ENCODE measurements at regions not wholly inside any gene's neighbourhood (a gene's known extent, or its start where the extent isn't known, plus 50 kb on each side); places are given as distances from the start of the nearest gene placed in this dataset.

GRCh38 chr14:34257505-34257904, 204.5 kb downstream of the SPTSSA start:
- Histone ChIP-seq H3K27me3 (no peaks in the 10 kb centered on the region), H3K4me1 (no peaks in the 10 kb centered on the region), H3K36me3 (no peaks in the 10 kb centered on the region), H3K4me3 (no peak overlapping the region), H3K27ac (no peak overlapping the region), H3K9me3 (no peaks in the 10 kb centered on the region)
- DNase-seq, result no peak
- TF ChIP-seq POLR2A (IDR thresholded peaks at IDR 0.05) (no peak), CTCF (IDR thresholded peaks at IDR 0.05) (no peak)

GRCh38 chr14:34256223-34256622, 205.8 kb downstream of the SPTSSA start:
- Histone ChIP-seq H3K27ac (no peak overlapping the region), H3K4me1 (no peaks in the 10 kb centered on the region), H3K36me3 (no peaks in the 10 kb centered on the region), H3K27me3 (no peaks in the 10 kb centered on the region), H3K9me3 (no peaks in the 10 kb centered on the region), H3K4me3 (no peak overlapping the region)
- DNase-seq, result no peak
- TF ChIP-seq POLR2A (IDR thresholded peaks at IDR 0.05), result no peak
- no peak for TF ChIP-seq CTCF (IDR thresholded peaks at IDR 0.05)

DNA sequence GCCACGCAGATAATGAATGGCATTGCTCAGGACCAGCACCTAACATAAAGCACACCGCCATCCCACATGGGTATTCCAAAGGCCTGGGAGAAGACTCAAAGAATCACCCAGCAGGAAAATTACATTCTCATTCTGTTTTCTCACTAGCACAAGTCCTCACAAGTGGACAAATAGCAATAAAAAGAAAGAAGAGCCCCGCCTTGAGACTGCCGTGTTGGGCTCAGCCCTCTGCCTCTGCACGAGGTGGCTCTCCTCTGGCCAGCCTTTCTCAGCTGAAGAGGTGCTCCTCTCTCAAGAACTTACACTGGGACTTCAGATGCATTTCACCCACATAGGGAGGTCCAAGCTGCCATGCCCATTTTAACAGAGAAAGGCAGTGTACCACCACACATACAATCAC, 207.5 kb downstream of the SPTSSA start:
- Histone ChIP-seq H3K4me3 (no peak overlapping the region), H3K36me3 (no peaks in the 10 kb centered on the region), H3K27ac (no peak overlapping the region), H3K27me3 (no peaks in the 10 kb centered on the region), H3K9me3 (no peaks in the 10 kb centered on the region), H3K4me1 (no peaks in the 10 kb centered on the region)
- no peak for DNase-seq
- TF ChIP-seq CTCF (IDR thresholded peaks at IDR 0.05) (no peak), POLR2A (IDR thresholded peaks at IDR 0.05) (no peak)

DNA sequence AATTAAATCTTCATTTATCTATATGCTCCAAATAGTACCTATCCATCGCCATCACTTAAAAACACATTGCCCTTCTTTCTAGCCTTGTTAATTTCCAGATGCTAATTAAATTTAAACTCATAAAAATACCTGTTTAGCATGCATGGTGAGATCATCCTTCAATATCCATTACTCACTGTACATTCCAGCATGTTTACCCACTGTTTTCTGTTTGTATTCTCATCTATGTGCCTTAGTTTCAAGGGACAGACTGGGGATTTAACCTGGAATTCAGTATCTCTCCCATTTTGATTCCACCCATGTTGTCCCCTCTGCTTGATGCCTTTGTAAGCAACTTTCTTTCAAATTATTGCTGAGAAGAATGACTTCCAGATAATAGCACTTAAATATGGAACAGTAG, 208.0 kb downstream of the SPTSSA start:
- no peaks in the 10 kb centered on the region for H3K4me1 ChIP-seq
- no peak overlapping the region for H3K27ac ChIP-seq
- H3K27me3 ChIP-seq, result no peaks in the 10 kb centered on the region
- TF ChIP-seq POLR2A (IDR thresholded peaks at IDR 0.05), result no peak
- no peak for TF ChIP-seq CTCF (IDR thresholded peaks at IDR 0.05)
- H3K9me3 ChIP-seq, result no peaks in the 10 kb centered on the region
- H3K36me3 ChIP-seq, result no peaks in the 10 kb centered on the region
- DNase-seq, result no peak
- H3K4me3 ChIP-seq, result no peak overlapping the region

DNA sequence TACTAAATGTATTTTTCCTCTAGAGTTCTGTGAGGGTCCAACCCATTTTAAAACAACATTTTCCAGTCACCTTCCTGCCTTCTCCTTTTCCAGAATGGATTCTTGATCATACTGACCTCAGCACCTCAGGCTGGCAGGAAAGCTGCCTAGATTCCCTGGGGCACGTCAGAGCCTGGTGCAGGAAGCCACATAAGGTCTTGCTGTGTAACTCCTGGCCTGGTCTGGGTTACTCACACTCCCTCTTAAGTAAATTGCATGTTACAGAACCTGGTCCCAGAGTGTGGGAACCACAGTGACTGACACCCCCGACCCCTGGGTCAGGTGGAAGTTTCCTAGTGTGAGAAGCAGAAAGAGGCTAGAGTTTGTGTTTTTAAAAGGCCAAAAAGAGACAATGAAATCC, 209.8 kb downstream of the SPTSSA start:
- H3K9me3 ChIP-seq, result no peaks in the 10 kb centered on the region
- no peak for TF ChIP-seq POLR2A (IDR thresholded peaks at IDR 0.05)
- TF ChIP-seq CTCF (IDR thresholded peaks at IDR 0.05), result no peak
- no peaks in the 10 kb centered on the region for H3K4me1 ChIP-seq
- no peaks in the 10 kb centered on the region for H3K27me3 ChIP-seq
- H3K27ac ChIP-seq, result no peak overlapping the region
- H3K36me3 ChIP-seq, result no peaks in the 10 kb centered on the region
- H3K4me3 ChIP-seq, result no peak overlapping the region
- DNase-seq, result no peak

GRCh38 chr14:34251662-34252061, 210.4 kb downstream of the SPTSSA start:
- Histone ChIP-seq H3K9me3 (no peaks in the 10 kb centered on the region), H3K27ac (no peak overlapping the region), H3K4me3 (no peak overlapping the region), H3K4me1 (no peaks in the 10 kb centered on the region), H3K27me3 (no peaks in the 10 kb centered on the region), H3K36me3 (no peaks in the 10 kb centered on the region)
- no peak for TF ChIP-seq CTCF (IDR thresholded peaks at IDR 0.05)
- no peak for TF ChIP-seq POLR2A (IDR thresholded peaks at IDR 0.05)
- DNase-seq, result no peak

Data from Peyer's patch (tissue), 4 donors.